ENCODE measurements at regions not wholly inside any gene's neighbourhood (a gene's known extent, or its start where the extent isn't known, plus 50 kb on each side); places are given as distances from the start of the nearest gene placed in this dataset.
"Not testable (repeated sequence)": the region's sequence is repeated elsewhere in the genome, so short reads cannot be mapped to it uniquely, and the experiment has no call there.

- intact Hi-C loops (cut with DNase I; ENCODE audit: low total_unique reads): no loop called here
- no peak overlapping the region for H3K27ac ChIP-seq
- no peaks in the 10 kb centered on the region for H3K9me3 ChIP-seq
- DNase-seq: no peak
- TF ChIP-seq POLR2A (IDR thresholded peaks at IDR 0.05) (no peak), CTCF (IDR thresholded peaks at IDR 0.05) (no peak)
- H3K36me3 ChIP-seq: no peaks in the 10 kb centered on the region
- H3K4me3 ChIP-seq: no peak overlapping the region
- no peaks in the 10 kb centered on the region for H3K27me3 ChIP-seq
- no peaks in the 10 kb centered on the region for H3K4me1 ChIP-seq
These were observed 204.6 kb downstream of the RBM46 start for GRCh38 chr4:154985673-154986072.

GRCh38 chr4:154988511-154988910 lies 207.4 kb downstream of the RBM46 start:
- intact Hi-C loops (cut with DNase I; ENCODE audit: low total_unique reads): no loop called here
- Histone ChIP-seq H3K4me3 (no peak overlapping the region), H3K27me3 (no peaks in the 10 kb centered on the region), H3K36me3 (no peaks in the 10 kb centered on the region), H3K27ac (no peak overlapping the region), H3K4me1 (no peaks in the 10 kb centered on the region), H3K9me3 (no peaks in the 10 kb centered on the region)
- TF ChIP-seq CTCF (IDR thresholded peaks at IDR 0.05) (no peak), POLR2A (IDR thresholded peaks at IDR 0.05) (no peak)
- DNase-seq: no peak

- TF ChIP-seq POLR2A (IDR thresholded peaks at IDR 0.05): no peak
- TF ChIP-seq CTCF (IDR thresholded peaks at IDR 0.05): no peak
- no peaks in the 10 kb centered on the region for H3K36me3 ChIP-seq
- H3K4me3 ChIP-seq: no peak overlapping the region
- H3K9me3 ChIP-seq: no peaks in the 10 kb centered on the region
- no peak for DNase-seq
- H3K4me1 ChIP-seq: no peaks in the 10 kb centered on the region
- no peak overlapping the region for H3K27ac ChIP-seq
- H3K27me3 ChIP-seq: no peaks in the 10 kb centered on the region
- intact Hi-C loops (cut with DNase I; ENCODE audit: low total_unique reads): no loop called here
These were observed 208.4 kb downstream of the RBM46 start for GRCh38 chr4:154989511-154989910.

DNA sequence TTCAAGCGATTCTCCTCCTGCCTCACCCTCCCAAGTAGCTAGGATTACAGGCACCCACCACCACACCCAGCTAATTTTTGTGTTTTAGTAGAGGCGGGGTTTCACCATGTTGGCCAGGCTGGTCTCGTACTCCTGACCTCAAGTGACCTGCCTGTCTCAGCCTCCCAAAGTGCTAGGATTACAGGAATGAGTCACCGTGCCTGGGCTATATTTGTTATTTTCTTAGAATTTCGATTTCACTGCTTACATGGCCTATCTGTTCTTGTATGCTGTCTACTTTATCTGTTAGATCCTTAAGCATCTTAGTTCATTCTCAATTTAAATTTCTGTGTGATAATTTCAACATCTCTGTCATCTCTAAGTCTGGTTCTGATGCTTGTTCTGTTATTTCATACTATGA lies 210.6 kb upstream of the NPY2R start:
- DNase-seq; H3K4me3 ChIP-seq; H3K27ac ChIP-seq; H3K9me3 ChIP-seq; intact Hi-C loops (cut with DNase I; ENCODE audit: low total_unique reads); H3K4me1 ChIP-seq; H3K27me3 ChIP-seq; H3K36me3 ChIP-seq: not testable (repeated sequence)

DNA sequence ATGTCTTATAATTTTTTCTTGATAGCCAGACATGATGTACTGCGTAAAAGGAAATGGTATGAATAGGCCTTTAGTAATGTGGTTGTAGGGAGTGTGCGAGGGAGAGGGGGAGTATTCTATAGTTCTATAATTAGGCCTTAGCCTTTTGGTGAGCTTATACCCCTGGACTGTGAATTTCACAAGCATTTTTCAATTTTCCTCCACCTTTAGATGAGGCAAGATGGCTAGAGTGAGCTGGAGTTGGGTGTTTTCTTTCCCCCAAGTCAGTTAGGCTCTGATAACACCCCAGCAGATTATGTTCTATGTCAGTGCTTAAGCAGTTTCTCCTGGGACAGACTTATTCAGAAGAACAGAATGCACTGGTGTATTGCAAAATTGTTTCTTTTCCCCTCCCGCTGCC lies 210.2 kb upstream of the NPY2R start:
- Histone ChIP-seq H3K4me1 (no peaks in the 10 kb centered on the region), H3K9me3 (no peaks in the 10 kb centered on the region), H3K27ac (no peak overlapping the region), H3K36me3 (no peaks in the 10 kb centered on the region), H3K27me3 (no peaks in the 10 kb centered on the region), H3K4me3 (no peak overlapping the region)
- no peak for TF ChIP-seq POLR2A (IDR thresholded peaks at IDR 0.05)
- TF ChIP-seq CTCF (IDR thresholded peaks at IDR 0.05): no peak
- intact Hi-C loops (cut with DNase I; ENCODE audit: low total_unique reads): no loop called here
- no peak for DNase-seq

GRCh38 chr4:154998773-154999172 lies 209.7 kb upstream of the NPY2R start:
- H3K27ac ChIP-seq: no peak overlapping the region
- no peak for DNase-seq
- no peak for TF ChIP-seq POLR2A (IDR thresholded peaks at IDR 0.05)
- TF ChIP-seq CTCF (IDR thresholded peaks at IDR 0.05): no peak
- H3K9me3 ChIP-seq: no peaks in the 10 kb centered on the region
- H3K4me3 ChIP-seq: no peak overlapping the region
- H3K27me3 ChIP-seq: no peaks in the 10 kb centered on the region
- no peaks in the 10 kb centered on the region for H3K36me3 ChIP-seq
- no peaks in the 10 kb centered on the region for H3K4me1 ChIP-seq
- intact Hi-C loops (cut with DNase I; ENCODE audit: low total_unique reads): no loop called here

Measured in uterus (tissue), 3 donors.